H1 (cell line): ENCODE measurements at regions not wholly inside any gene's neighbourhood (a gene's known extent, or its start where the extent isn't known, plus 50 kb on each side); places are given as distances from the start of the nearest gene placed in this dataset.
A peak's percentile ranks its signal among the peaks of the same experiment; 100 is the strongest.

ENCODE experiments used
- CTCF ChIA-PET: fragments of 300-600 bp; sonication (Branson Sonifier 250); formaldehyde crosslinking; loops from one replicate; lab custom pipeline; 2021; ENCODE audit not compliant: partially characterized antibody; lab: Charles Lee
- POLR2A ChIA-PET: fragments of 300-600 bp; sonication (Branson Sonifier 250); formaldehyde crosslinking; loops from one replicate; lab custom pipeline; 2021; ENCODE audit warnings: inconsistent platforms; ENCODE audit not compliant: partially characterized antibody; lab: Charles Lee
- DNase-seq, 2 experiments: peaks; one replicate each; pipeline versions ENCODE4 v3.0.0 to v3.0.0-alpha.2; 2010 to 2022; ENCODE audit warnings: low spot score in 2 of 2, low read depth in 1 of 2, mixed read lengths in 1 of 2
- FAIRE-seq: peaks from 2 replicates; lab custom pipeline; 2011; peaks lifted over from hg19 to GRCh38; lab: Jason Lieb, UNC
- H2AFZ ChIP-seq: 2 replicates; pipeline ENCODE4 v1.8.1; 2012; ENCODE audit warnings: low read length, inconsistent platforms
- H2AK5ac ChIP-seq: 2 replicates; pipeline ENCODE4 v1.6.1; 2013; ENCODE audit warnings: low read depth, low read length
- H2BK120ac ChIP-seq: replicated peaks from 2 replicates; pipeline ENCODE3; 2013; ENCODE audit warnings: low read depth, low read length, inconsistent platforms
- H2BK12ac ChIP-seq: 2 replicates; pipeline ENCODE4 v1.6.1; 2013; ENCODE audit warnings: low read depth, low read length
- H2BK15ac ChIP-seq: 2 replicates; pipeline ENCODE4 v1.6.1; 2013; ENCODE audit warnings: low read length
- H2BK20ac ChIP-seq: 2 replicates; pipeline ENCODE4 v1.6.1; 2013; ENCODE audit warnings: low read length
- H2BK5ac ChIP-seq: 2 replicates; pipeline ENCODE4 v1.6.1; 2013; ENCODE audit warnings: low read depth, low read length
- H3K14ac ChIP-seq: 2 replicates; pipeline ENCODE4 v1.6.1; 2013; ENCODE audit warnings: inconsistent platforms; ENCODE audit not compliant: insufficient read length
- H3K18ac ChIP-seq: 2 replicates; pipeline ENCODE4 v1.6.1; 2013; ENCODE audit warnings: low read length; ENCODE audit errors: extremely low read depth
- H3K23ac ChIP-seq: 2 replicates; pipeline ENCODE4 v1.6.1; 2013; ENCODE audit warnings: inconsistent platforms; ENCODE audit not compliant: insufficient read length
- H3K23me2 ChIP-seq: 2 replicates; pipeline ENCODE4 v1.6.1; 2013; ENCODE audit warnings: low read depth, low read length
- H3K27ac ChIP-seq: 2 replicates; pipeline ENCODE4 v1.6.1; 2011; ENCODE audit warnings: low read depth, low read length, inconsistent platforms
- H3K27me3 ChIP-seq, 4 experiments: replicated peaks in 1 of 4; 1 replicate in 1 of 4; 2 replicates in 3 of 4; pipeline versions ENCODE4 v1.6.1 to v1.8.1; 2011 to 2013; ENCODE audit warnings: low read length in 3 of 4, mild to moderate bottlenecking in 3 of 4, inconsistent platforms in 2 of 4, mixed read lengths in 2 of 4, moderate library complexity in 1 of 4; ENCODE audit not compliant: control insufficient read depth in 3 of 4, insufficient read depth in 3 of 4; ENCODE audit errors: extremely low read depth in 1 of 4
- H3K36me3 ChIP-seq, 4 experiments: 2 replicates each; pipeline versions ENCODE4 v1.6.1 to v1.8.1; 2011 to 2013; ENCODE audit warnings: mild to moderate bottlenecking in 4 of 4, low read length in 3 of 4, moderate library complexity in 2 of 4, control low read depth in 1 of 4, inconsistent platforms in 1 of 4; ENCODE audit not compliant: insufficient read depth in 4 of 4, control insufficient read depth in 2 of 4
- H3K4ac ChIP-seq: replicated peaks from 2 replicates; pipeline ENCODE3; 2013; ENCODE audit warnings: low read length, low read depth, mixed read lengths, inconsistent platforms; ENCODE audit not compliant: insufficient read length
- H3K4me1 ChIP-seq, 4 experiments: replicated peaks in 1 of 4; 1 replicate in 1 of 4; 2 replicates in 3 of 4; pipeline versions ENCODE4 v1.6.1 to v1.8.1; 2011 to 2013; ENCODE audit warnings: low read length in 3 of 4, inconsistent platforms in 2 of 4, mixed read lengths in 1 of 4; ENCODE audit not compliant: insufficient read depth in 4 of 4, control insufficient read depth in 3 of 4
- H3K4me2 ChIP-seq, 2 experiments: 2 replicates each; pipeline versions ENCODE4 v1.6.1 to v1.8.1; 2011 to 2013; ENCODE audit warnings: low read depth in 2 of 2, low read length in 2 of 2, control low read depth in 1 of 2, inconsistent platforms in 1 of 2, mild to moderate bottlenecking in 1 of 2; ENCODE audit not compliant: insufficient read depth in 1 of 2
- H3K4me3 ChIP-seq, 4 experiments: fragments of 200-600, 300-600 bp in 1 of 4; sonication (generic), shearing (Covaris generic), sonication (Bioruptor Twin) in 1 of 4; 2 replicates each; pipeline versions ENCODE4 v1.5.1 to v1.8.1; 2011 to 2016; ENCODE audit warnings: low read length in 4 of 4, low read depth in 3 of 4, control low read depth in 2 of 4, inconsistent platforms in 2 of 4, mild to moderate bottlenecking in 2 of 4, mixed read lengths in 1 of 4, moderate library complexity in 1 of 4; ENCODE audit not compliant: insufficient read depth in 2 of 4; ENCODE audit errors: extremely low read depth in 1 of 4
- H3K56ac ChIP-seq: replicated peaks from 2 replicates; pipeline ENCODE3; 2013; ENCODE audit warnings: low read depth, mild to moderate bottlenecking, mixed read lengths, low read length, inconsistent platforms; ENCODE audit not compliant: insufficient read length
- H3K79me1 ChIP-seq: 2 replicates; pipeline ENCODE4 v1.6.1; 2013; ENCODE audit warnings: low read depth, low read length, control low read depth
- H3K79me2 ChIP-seq, 2 experiments: 2 replicates each; pipeline versions ENCODE4 v1.6.1 to v1.8.1; 2012 to 2013; ENCODE audit warnings: low read length in 2 of 2, mild to moderate bottlenecking in 2 of 2, inconsistent platforms in 1 of 2; ENCODE audit not compliant: insufficient read depth in 2 of 2, control insufficient read depth in 1 of 2
- H3K9ac ChIP-seq, 4 experiments: replicated peaks in 1 of 4; 1 replicate in 1 of 4; 2 replicates in 3 of 4; pipeline versions ENCODE4 v1.6.1 to v1.8.1; 2011 to 2013; ENCODE audit warnings: low read depth in 3 of 4, low read length in 3 of 4, control low read depth in 2 of 4, mild to moderate bottlenecking in 2 of 4, moderate library complexity in 2 of 4, inconsistent platforms in 1 of 4; ENCODE audit errors: extremely low read depth in 1 of 4
- H3K9me3 ChIP-seq, 2 experiments: 2 replicates each; pipeline versions ENCODE4 v1.6.1 to v1.8.1; 2012 to 2013; ENCODE audit warnings: mild to moderate bottlenecking in 2 of 2, moderate library complexity in 2 of 2, control low read depth in 1 of 2, inconsistent platforms in 1 of 2, low read depth in 1 of 2, low read length in 1 of 2, mixed read lengths in 1 of 2; ENCODE audit not compliant: insufficient read depth in 2 of 2
- H4K20me1 ChIP-seq, 2 experiments: replicated peaks in 1 of 2; 2 replicates each; pipeline versions ENCODE3 to v1.8.1; 2011 to 2013; ENCODE audit warnings: inconsistent platforms in 2 of 2, low read length in 2 of 2, mild to moderate bottlenecking in 1 of 2; ENCODE audit not compliant: insufficient read depth in 2 of 2, control insufficient read depth in 1 of 2
- H4K5ac ChIP-seq: 2 replicates; pipeline ENCODE4 v1.6.1; 2013; ENCODE audit warnings: low read length, low read depth, mixed read lengths, inconsistent platforms; ENCODE audit not compliant: insufficient read length
- H4K8ac ChIP-seq: 2 replicates; pipeline ENCODE4 v1.8.0; 2013; ENCODE audit warnings: mild to moderate bottlenecking, moderate library complexity, low read length, inconsistent platforms; ENCODE audit not compliant: insufficient read depth; ENCODE audit errors: extremely low read depth
- H4K91ac ChIP-seq: replicated peaks from 2 replicates; pipeline ENCODE3; 2013; ENCODE audit warnings: low read length, mixed read lengths, inconsistent platforms; ENCODE audit not compliant: insufficient read length
- CHD2 ChIP-seq: IDR thresholded peaks from 2 replicates; pipeline ENCODE4 v1.6.1; 2012; ENCODE audit warnings: low read length, improper control_type of control experiment
- E2F6 ChIP-seq: IDR thresholded peaks from 2 replicates; pipeline ENCODE4 v1.6.1; 2012; ENCODE audit warnings: inconsistent platforms
- KDM4A ChIP-seq: IDR thresholded peaks from one replicate; pipeline ENCODE4 v1.7.1; 2012; ENCODE audit warnings: low read depth, mild to moderate bottlenecking, moderate library complexity, low read length, inconsistent platforms; ENCODE audit not compliant: severe bottlenecking
- RNF2 ChIP-seq: fragments of 200-900, 300-1000 bp; sonication (generic); IDR thresholded peaks from 2 replicates; pipeline ENCODE4 v1.7.1; 2016; ENCODE audit warnings: borderline replicate concordance, low read depth, mild to moderate bottlenecking, antibody characterized with exemption, low read length; ENCODE audit not compliant: poor library complexity, severe bottlenecking; ENCODE audit errors: missing control alignments
- SIRT6 ChIP-seq: IDR thresholded peaks from one replicate; pipeline ENCODE4 v1.7.1; 2012; ENCODE audit warnings: low read length, inconsistent platforms
- SP1 ChIP-seq: IDR thresholded peaks from 2 replicates; pipeline ENCODE4 v1.6.1; 2011; ENCODE audit warnings: low read depth, low read length
- WGBS, 2 experiments: shearing (Covaris generic) in 1 of 2; methylation state at CpG; one replicate each; pipeline versions ENCODE4 v1.1.6 to v1.1.7; 2013 to 2015; ENCODE audit warnings: low lambda C conversion rate in 2 of 2, mixed read lengths in 2 of 2, inconsistent platforms in 1 of 2, low coverage in 1 of 2, missing lambda C conversion rate in 1 of 2; ENCODE audit not compliant: insufficient replicate concordance in 2 of 2, insufficient coverage in 1 of 2, insufficient read length in 1 of 2; ENCODE audit errors: extremely low coverage in 1 of 2, missing lambda C conversion rate in 1 of 2; 5-methylcytosine and 5-hydroxymethylcytosine counted together

GRCh38 chr3:8385848-8386620, 115.6 kb upstream of the LMCD1 start:
- no peak for FAIRE-seq
- POLR2A ChIA-PET: no interaction called here
- Histone ChIP-seq H3K4me1 (no peaks in the 10 kb centered on the region), H3K14ac (no peak overlapping the region), H2BK12ac (no peak overlapping the region), H3K27ac (no peak overlapping the region), H3K27me3 (peaks cover 0 to 1% (median 0%) of the 10 kb centered on the region in 4 experiments; a peak in 1 of 7 replicates), H3K4ac (no peak overlapping the region), H3K56ac (no peak overlapping the region), H3K79me1 (no peaks in the 10 kb centered on the region), H2BK5ac (no peak overlapping the region), H3K36me3 (no peaks in the 10 kb centered on the region; a peak in 1 of 8 replicates), H3K9ac (no peak overlapping the region), H2BK15ac (no peak overlapping the region), H3K4me2 (no peak overlapping the region), H3K4me3 (no peak overlapping the region), H4K20me1 (no peaks in the 10 kb centered on the region), H2AK5ac (no peak overlapping the region), H2BK20ac (no peak overlapping the region), H3K23ac (no peak overlapping the region), H3K9me3 (no peaks in the 10 kb centered on the region), H3K23me2 (no peaks in the 10 kb centered on the region), H2BK120ac (no peak overlapping the region), H4K91ac (no peak overlapping the region), H3K18ac (no peak overlapping the region), H4K5ac (no peak overlapping the region), H3K79me2 (no peaks in the 10 kb centered on the region), H2AFZ (no peak overlapping the region), H4K8ac (no peak overlapping the region)
- TF ChIP-seq CHD2 (no peak), KDM4A (no peak), E2F6 (peak; percentile 32; the same call in 1 of the 2 replicates), SIRT6 (no peak), SP1 (no peak), RNF2 (no peak)
- WGBS, 2 experiments: 94% methylated on average over 4 of the region's 4 CpGs; no CpG with 5 or more reads in 1 of the 2 experiments
- CTCF ChIA-PET: interaction anchor here (0.5 to 2.3 kb wide), 3 partner anchors 23 to 49 kb away, joined by 3 to 9 read pairs (median 7); no protein-coding TSS in a partner anchor
- no peak for DNase-seq
